ENCODE measurements at regions not wholly inside any gene's neighbourhood (a gene's known extent, or its start where the extent isn't known, plus 50 kb on each side); places are given as distances from the start of the nearest gene placed in this dataset.

DNA sequence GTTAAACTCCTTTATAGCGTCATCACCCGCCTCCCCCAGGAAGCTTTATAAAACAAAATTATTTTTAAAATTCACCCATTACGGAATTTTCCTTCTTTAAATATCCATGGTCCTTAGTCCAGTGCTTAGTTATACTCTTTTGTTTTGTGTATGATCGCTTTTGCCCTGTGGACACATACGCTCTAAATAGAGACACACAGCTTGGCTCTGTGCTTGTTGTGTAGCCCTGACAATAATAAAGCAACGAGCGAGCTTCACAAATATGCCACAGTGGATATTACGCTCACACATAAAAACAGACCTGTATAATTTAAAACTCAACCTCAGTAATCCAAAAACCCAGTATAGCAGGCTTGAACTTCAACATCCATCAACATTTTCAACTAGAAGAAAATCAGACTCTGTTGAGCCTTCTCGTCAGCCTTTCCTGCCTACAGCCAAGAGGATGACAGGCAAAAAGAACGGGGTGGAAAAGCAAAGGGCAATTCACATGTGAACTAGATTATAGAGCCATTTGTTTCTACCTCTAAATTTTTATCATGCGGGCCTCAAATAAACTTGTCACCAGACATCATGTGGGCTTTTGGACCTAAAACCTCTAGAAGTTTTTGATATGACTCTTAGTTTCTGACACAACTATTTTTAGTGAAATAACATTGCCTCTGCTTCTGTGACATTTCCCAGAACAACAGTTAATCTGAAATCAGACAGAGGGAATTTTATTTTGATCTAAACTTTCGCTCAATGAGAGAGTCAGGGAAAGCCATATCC, 89.6 kb upstream of the THBS1 start:
- H3K4me3 ChIP-seq, result no peak overlapping the region
- in situ Hi-C loops (cut with MboI; ENCODE audit: low sequenced_read_pairs in 4 of 4), result no loop called here
- no peak for TF ChIP-seq POLR2A (IDR thresholded peaks at IDR 0.05)
- TF ChIP-seq, protein P1, sequence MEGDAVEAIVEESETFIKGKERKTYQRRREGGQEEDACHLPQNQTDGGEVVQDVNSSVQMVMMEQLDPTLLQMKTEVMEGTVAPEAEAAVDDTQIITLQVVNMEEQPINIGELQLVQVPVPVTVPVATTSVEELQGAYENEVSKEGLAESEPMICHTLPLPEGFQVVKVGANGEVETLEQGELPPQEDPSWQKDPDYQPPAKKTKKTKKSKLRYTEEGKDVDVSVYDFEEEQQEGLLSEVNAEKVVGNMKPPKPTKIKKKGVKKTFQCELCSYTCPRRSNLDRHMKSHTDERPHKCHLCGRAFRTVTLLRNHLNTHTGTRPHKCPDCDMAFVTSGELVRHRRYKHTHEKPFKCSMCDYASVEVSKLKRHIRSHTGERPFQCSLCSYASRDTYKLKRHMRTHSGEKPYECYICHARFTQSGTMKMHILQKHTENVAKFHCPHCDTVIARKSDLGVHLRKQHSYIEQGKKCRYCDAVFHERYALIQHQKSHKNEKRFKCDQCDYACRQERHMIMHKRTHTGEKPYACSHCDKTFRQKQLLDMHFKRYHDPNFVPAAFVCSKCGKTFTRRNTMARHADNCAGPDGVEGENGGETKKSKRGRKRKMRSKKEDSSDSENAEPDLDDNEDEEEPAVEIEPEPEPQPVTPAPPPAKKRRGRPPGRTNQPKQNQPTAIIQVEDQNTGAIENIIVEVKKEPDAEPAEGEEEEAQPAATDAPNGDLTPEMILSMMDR (IDR thresholded peaks at IDR 0.05 in 4 of 5, conservative IDR thresholded peaks at IDR 0.05 in 1 of 5), result no peak
- no peaks in the 10 kb centered on the region for H3K4me1 ChIP-seq
- no peaks in the 10 kb centered on the region for H3K9me3 ChIP-seq
- H3K27ac ChIP-seq, result no peak overlapping the region
- no peak for ATAC-seq
- DNase-seq, result no peak
- no peaks in the 10 kb centered on the region for H3K36me3 ChIP-seq
- H3K27me3 ChIP-seq, result no peaks in the 10 kb centered on the region
- intact Hi-C loops (cut with DNase I; ENCODE audit: low total_unique reads), result no loop called here

DNA sequence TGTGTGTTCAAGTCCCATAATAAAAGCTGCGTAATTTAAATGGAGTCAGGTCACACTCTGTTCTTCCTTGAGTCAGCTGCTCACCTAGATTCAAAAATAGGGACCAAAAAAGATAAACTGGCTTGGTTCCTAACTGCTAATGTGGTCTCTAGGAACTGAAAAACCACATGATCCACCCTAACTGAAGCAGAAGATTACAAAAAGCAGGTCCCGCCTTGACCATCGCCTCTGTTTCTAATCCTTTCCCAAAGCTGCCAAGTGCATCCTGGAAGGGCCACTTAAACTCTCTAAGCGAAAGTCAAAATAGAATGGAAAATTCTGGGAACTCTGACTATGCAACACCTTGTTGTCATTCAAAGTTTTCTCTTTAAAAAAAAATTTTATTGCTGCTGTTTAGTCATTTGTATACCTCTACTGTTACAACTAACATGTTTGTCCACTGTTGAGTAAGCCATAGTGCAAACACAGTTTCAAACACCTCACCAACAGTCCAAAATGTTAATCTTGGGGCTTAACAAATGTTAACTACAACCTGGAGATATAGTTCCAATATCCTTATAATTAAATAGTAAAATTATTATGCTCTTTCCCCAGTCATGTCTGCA, 88.9 kb upstream of the THBS1 start:
- TF ChIP-seq POLR2A (IDR thresholded peaks at IDR 0.05), result no peak
- TF ChIP-seq, protein P1 (IDR thresholded peaks at IDR 0.05 in 4 of 5, conservative IDR thresholded peaks at IDR 0.05 in 1 of 5), result no peak
- ATAC-seq, result no peak
- Histone ChIP-seq H3K4me3 (no peak overlapping the region), H3K27ac (no peak overlapping the region), H3K4me1 (peaks cover 0 to 7% of the 10 kb centered on the region in 2 donors), H3K9me3 (no peaks in the 10 kb centered on the region), H3K36me3 (no peaks in the 10 kb centered on the region), H3K27me3 (no peaks in the 10 kb centered on the region)
- in situ Hi-C loops (cut with MboI; ENCODE audit: low sequenced_read_pairs in 4 of 4), result no loop called here
- no peak for DNase-seq
- intact Hi-C loops (cut with DNase I; ENCODE audit: low total_unique reads), result no loop called here

DNA sequence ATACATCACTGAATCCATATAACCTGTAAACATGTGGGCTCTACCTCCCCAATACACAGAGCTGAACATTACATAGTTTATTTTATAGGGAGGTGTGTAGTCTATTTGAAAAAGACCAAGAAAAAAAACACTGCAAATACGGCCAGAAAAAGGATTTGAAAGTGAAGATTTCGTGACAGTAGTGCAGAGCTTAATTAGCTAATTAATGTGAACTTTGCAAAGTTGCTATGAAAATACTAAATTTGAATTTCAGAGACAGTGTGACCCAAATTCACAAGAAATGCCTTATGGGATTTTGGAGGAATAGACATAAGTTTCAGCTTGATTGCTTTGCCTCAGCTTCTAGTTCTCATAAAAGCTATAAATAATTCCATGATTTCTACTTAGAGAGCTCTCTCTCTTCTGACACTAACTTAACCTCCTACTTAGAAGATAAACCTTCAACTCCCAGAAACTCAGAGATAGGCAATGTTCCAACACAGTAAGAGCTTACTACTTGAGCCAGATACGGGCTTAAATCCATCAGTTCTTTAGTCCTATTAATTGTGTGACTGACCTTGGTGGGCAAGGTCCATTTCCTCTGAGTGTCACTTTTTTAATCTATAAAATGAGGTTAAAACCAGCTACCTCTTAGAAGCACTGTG, 87.3 kb upstream of the THBS1 start:
- TF ChIP-seq, protein P1 (IDR thresholded peaks at IDR 0.05 in 4 of 5, conservative IDR thresholded peaks at IDR 0.05 in 1 of 5), result no peak
- no peak for TF ChIP-seq POLR2A (IDR thresholded peaks at IDR 0.05)
- Histone ChIP-seq H3K36me3 (no peaks in the 10 kb centered on the region), H3K27me3 (no peaks in the 10 kb centered on the region), H3K27ac (no peak overlapping the region), H3K4me3 (no peak overlapping the region), H3K9me3 (no peaks in the 10 kb centered on the region), H3K4me1 (peaks cover 0 to 8% of the 10 kb centered on the region in 2 donors)
- intact Hi-C loops (cut with DNase I; ENCODE audit: low total_unique reads) (no loop called here), in situ Hi-C loops (cut with MboI; ENCODE audit: low sequenced_read_pairs in 4 of 4) (no loop called here)
- no peak for ATAC-seq
- DNase-seq, result no peak

DNA sequence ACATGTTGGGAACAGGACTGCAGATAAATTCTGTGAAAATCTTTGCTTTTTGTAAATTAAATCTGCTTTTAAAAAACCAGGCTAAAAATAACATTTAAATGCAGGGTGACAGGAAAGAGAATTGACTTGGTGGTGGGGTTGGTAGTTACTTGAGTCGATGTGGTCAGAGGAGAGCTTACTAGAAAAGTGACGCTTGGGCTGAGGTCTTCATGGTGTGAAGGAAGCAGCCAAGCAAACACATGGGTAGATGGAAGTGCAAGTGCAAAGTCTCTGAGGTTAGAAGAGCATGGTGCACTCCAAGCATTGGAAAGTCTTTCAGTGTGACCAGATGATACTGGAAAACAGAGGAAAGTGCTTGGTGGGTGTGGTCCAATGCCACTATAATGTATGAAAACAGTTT, 86.4 kb upstream of the THBS1 start:
- no peaks in the 10 kb centered on the region for H3K36me3 ChIP-seq
- no peak for DNase-seq
- intact Hi-C loops (cut with DNase I; ENCODE audit: low total_unique reads) (no loop called here), in situ Hi-C loops (cut with MboI; ENCODE audit: low sequenced_read_pairs in 4 of 4) (no loop called here)
- H3K27ac ChIP-seq, result no peak overlapping the region
- H3K27me3 ChIP-seq, result no peaks in the 10 kb centered on the region
- peaks cover 0 to 8% of the 10 kb centered on the region in 2 donors for H3K4me1 ChIP-seq
- no peak overlapping the region for H3K4me3 ChIP-seq
- H3K9me3 ChIP-seq, result no peaks in the 10 kb centered on the region
- TF ChIP-seq, protein P1 (IDR thresholded peaks at IDR 0.05 in 4 of 5, conservative IDR thresholded peaks at IDR 0.05 in 1 of 5), result no peak
- TF ChIP-seq POLR2A (IDR thresholded peaks at IDR 0.05), result no peak
- no peak for ATAC-seq
